HG03457 (cell line): ENCODE measurements at regions not wholly inside any gene's neighbourhood (a gene's known extent, or its start where the extent isn't known, plus 50 kb on each side); places are given as distances from the start of the nearest gene placed in this dataset.

Experiments used
- ATAC-seq: cut with Tn5 transposase; IDR thresholded peaks from one replicate; pipeline ENCODE4 v1.9.1; 2021; ENCODE audit warnings: moderate number of reproducible peaks; ENCODE audit not compliant: unreplicated experiment

- ATAC-seq, result no peak
These were observed 665.9 kb downstream of the SQOR start for GRCh38 chr15:46300716-46301115.

- ATAC-seq, result no peak
These were observed 666.5 kb downstream of the SQOR start for GRCh38 chr15:46301291-46301690.

GRCh38 chr15:46301826-46302225 lies 667.0 kb downstream of the SQOR start:
- no peak for ATAC-seq

- ATAC-seq, result no peak
These were observed 669.5 kb downstream of the SQOR start for GRCh38 chr15:46304321-46304720.

GRCh38 chr15:46307746-46308145 lies 672.9 kb downstream of the SQOR start:
- ATAC-seq, result no peak

GRCh38 chr15:46309914-46310313 lies 675.1 kb downstream of the SQOR start:
- no peak for ATAC-seq

GRCh38 chr15:46312133-46312740 lies 677.4 kb downstream of the SQOR start:
- peak; percentile 89 for ATAC-seq

- ATAC-seq, result no peak
These were observed 680.6 kb downstream of the SQOR start for GRCh38 chr15:46315434-46315833.

- ATAC-seq, result no peak
These were observed 681.2 kb downstream of the SQOR start for GRCh38 chr15:46316024-46316423.

- no peak for ATAC-seq
These were observed 682.2 kb downstream of the SQOR start for GRCh38 chr15:46317029-46317428.

- no peak for ATAC-seq
These were observed 687.9 kb downstream of the SQOR start for GRCh38 chr15:46322753-46323152.

GRCh38 chr15:46326173-46326572 lies 691.3 kb downstream of the SQOR start:
- no peak for ATAC-seq

GRCh38 chr15:46328821-46329220 lies 694.0 kb downstream of the SQOR start:
- no peak for ATAC-seq

- no peak for ATAC-seq
These were observed 695.0 kb downstream of the SQOR start for GRCh38 chr15:46329876-46330275.

- ATAC-seq, result no peak
These were observed 696.7 kb downstream of the SQOR start for GRCh38 chr15:46331546-46331945.

- no peak for ATAC-seq
These were observed 708.5 kb downstream of the SQOR start for GRCh38 chr15:46343196-46343935.

GRCh38 chr15:46344115-46344724 lies 709.4 kb downstream of the SQOR start:
- ATAC-seq, result no peak

- no peak for ATAC-seq
These were observed 710.1 kb downstream of the SQOR start for GRCh38 chr15:46344915-46345314.

GRCh38 chr15:46354443-46354842 lies 719.6 kb downstream of the SQOR start:
- no peak for ATAC-seq

- ATAC-seq, result no peak
These were observed 730.7 kb downstream of the SQOR start for GRCh38 chr15:46365572-46365971.

- no peak for ATAC-seq
These were observed 731.7 kb downstream of the SQOR start for GRCh38 chr15:46366360-46367007.

GRCh38 chr15:46383978-46384377 lies 749.1 kb downstream of the SQOR start:
- ATAC-seq, result no peak
